Gastroesophageal sphincter (tissue), 4 donors: ENCODE measurements at regions not wholly inside any gene's neighbourhood (a gene's known extent, or its start where the extent isn't known, plus 50 kb on each side); places are given as distances from the start of the nearest gene placed in this dataset.
"Not testable (repeated sequence)": the region's sequence is repeated elsewhere in the genome, so short reads cannot be mapped to it uniquely, and the experiment has no call there.

Experiments used
- ATAC-seq: fragments of 150-250 bp; one replicate; pipeline ENCODE4 v1.9.1; 2016; ENCODE audit warnings: mild to moderate bottlenecking, moderate library complexity
- H3K27ac ChIP-seq, 4 donors: fragments of 200-600 bp; sonication (generic) in 3 of 4; 1 replicate in 3 of 4; 2 replicates in 1 of 4; pipeline ENCODE4 v1.5.1; 2016 to 2019
- H3K27me3 ChIP-seq: fragments of 200-600 bp; sonication (generic); one replicate; pipeline ENCODE4 v1.5.1; 2019
- H3K36me3 ChIP-seq, 2 donors: fragments of 200-600 bp; sonication (generic); one replicate each; pipeline ENCODE4 v1.5.1; 2019; ENCODE audit warnings: control low read depth in 1 of 2
- H3K4me1 ChIP-seq, 3 donors: fragments of 200-600 bp; sonication (generic); 1 replicate in 2 of 3; 2 replicates in 1 of 3; pipeline ENCODE4 v1.5.1; 2016 to 2019; ENCODE audit warnings: control low read depth in 2 of 3
- H3K4me3 ChIP-seq, 2 donors: fragments of 200-600 bp; sonication (generic); one replicate each; pipeline ENCODE4 v1.5.1; 2019; ENCODE audit warnings: mild to moderate bottlenecking in 1 of 2, moderate library complexity in 1 of 2
- H3K9me3 ChIP-seq, 3 donors: fragments of 200-600 bp; sonication (generic); one replicate each; pipeline ENCODE4 v1.5.1; 2017 to 2019; ENCODE audit warnings: control low read depth in 2 of 3
- CTCF ChIP-seq, 4 experiments: fragments of 200-600 bp in 2 of 4; fragments of 450-650 bp in 2 of 4; sonication (generic) in 1 of 4; IDR thresholded peaks; one replicate each; pipeline ENCODE4 v1.5.1; 2017 to 2019; ENCODE audit warnings: antibody characterized with exemption in 4 of 4, mild to moderate bottlenecking in 2 of 4, moderate library complexity in 2 of 4
- EP300 ChIP-seq: sonication (generic); formaldehyde crosslinking; IDR thresholded peaks from one replicate; pipeline ENCODE4 v1.6.1; 2017; ENCODE audit warnings: antibody characterized with exemption, mild to moderate bottlenecking
- POLR2A ChIP-seq, 2 donors: fragments of 450-650 bp; IDR thresholded peaks; one replicate each; pipeline ENCODE4 v1.6.1; 2017; ENCODE audit warnings: antibody characterized with exemption in 2 of 2, mild to moderate bottlenecking in 2 of 2, moderate library complexity in 1 of 2
- POLR2AphosphoS5 ChIP-seq: sonication (generic); formaldehyde crosslinking; IDR thresholded peaks from one replicate; pipeline ENCODE4 v1.6.1; 2017; ENCODE audit warnings: antibody characterized with exemption
- WGBS, 2 donors: methylation state at CpG; one replicate each; pipeline ENCODE4 v1.1.5; 2018; ENCODE audit warnings: low coverage in 1 of 2; 5-methylcytosine and 5-hydroxymethylcytosine counted together

GRCh38 chr9:24051587-24051986 lies 225.5 kb upstream of the ELAVL2 start:
- no peak for TF ChIP-seq POLR2AphosphoS5
- TF ChIP-seq EP300, result no peak
- TF ChIP-seq POLR2A (IDR thresholded peaks at IDR 0.05), result no peak
- no peak for TF ChIP-seq CTCF (IDR thresholded peaks at IDR 0.05)
- Histone ChIP-seq H3K27me3 (no peaks in the 10 kb centered on the region), H3K9me3 (no peaks in the 10 kb centered on the region), H3K27ac (no peak overlapping the region), H3K4me1 (no peaks in the 10 kb centered on the region), H3K4me3 (no peak overlapping the region), H3K36me3 (no peaks in the 10 kb centered on the region)
- 66 to 78% methylated on average over 3 of the region's 3 CpGs for WGBS, 2 donors
- ATAC-seq, result no peak

GRCh38 chr9:24050239-24050638 lies 224.2 kb upstream of the ELAVL2 start:
- not testable (repeated sequence) for H3K4me1 ChIP-seq, H3K27me3 ChIP-seq
- whole genome bisulfite sequencing, 2 donors, result 85 to 86% methylated on average over 2 of the region's 3 CpGs

GRCh38 chr9:24045150-24045549 lies 219.1 kb upstream of the ELAVL2 start:
- TF ChIP-seq POLR2A (IDR thresholded peaks at IDR 0.05) (no peak), POLR2AphosphoS5 (no peak), CTCF (IDR thresholded peaks at IDR 0.05) (no peak), EP300 (no peak)
- Histone ChIP-seq H3K27me3 (no peaks in the 10 kb centered on the region), H3K4me3 (no peak overlapping the region), H3K27ac (no peak overlapping the region), H3K4me1 (no peaks in the 10 kb centered on the region), H3K9me3 (no peaks in the 10 kb centered on the region), H3K36me3 (no peaks in the 10 kb centered on the region)
- 88% methylated on average over 3 of the region's 3 CpGs; no CpG with 5 or more reads in 1 of the 2 donors for WGBS, 2 donors
- ATAC-seq, result no peak

More at GRCh38 chr9:24050239-24050638, 224.2 kb upstream of the ELAVL2 start:
- not testable (repeated sequence) for H3K9me3 ChIP-seq, H3K4me3 ChIP-seq, H3K36me3 ChIP-seq, H3K27ac ChIP-seq, ATAC-seq

- Histone ChIP-seq H3K4me3 (no peak overlapping the region), H3K36me3 (no peaks in the 10 kb centered on the region), H3K27me3 (no peaks in the 10 kb centered on the region), H3K9me3 (no peaks in the 10 kb centered on the region), H3K4me1 (no peaks in the 10 kb centered on the region), H3K27ac (no peak overlapping the region)
- TF ChIP-seq POLR2AphosphoS5 (no peak), POLR2A (IDR thresholded peaks at IDR 0.05) (no peak), CTCF (IDR thresholded peaks at IDR 0.05) (no peak), EP300 (no peak)
- WGBS, 2 donors, result 88 to 89% methylated on average over 2 to 5 of the region's 5 CpGs
- ATAC-seq, result no peak
These were observed 218.5 kb upstream of the ELAVL2 start for GRCh38 chr9:24044576-24044975.

GRCh38 chr9:24041160-24041690 lies 215.2 kb upstream of the ELAVL2 start:
- Histone ChIP-seq H3K9me3 (no peaks in the 10 kb centered on the region), H3K4me3 (no peak overlapping the region), H3K36me3 (no peaks in the 10 kb centered on the region), H3K4me1 (no peaks in the 10 kb centered on the region), H3K27me3 (no peaks in the 10 kb centered on the region), H3K27ac (no peak overlapping the region)
- no peak for ATAC-seq
- TF ChIP-seq POLR2AphosphoS5, result no peak
- no peak for TF ChIP-seq EP300
- TF ChIP-seq CTCF (IDR thresholded peaks at IDR 0.05), result no peak
- TF ChIP-seq POLR2A (IDR thresholded peaks at IDR 0.05), result no peak
- 57 to 69% methylated on average over 3 to 5 of the region's 5 CpGs for WGBS, 2 donors
